ENCODE measurements at regions not wholly inside any gene's neighbourhood (a gene's known extent, or its start where the extent isn't known, plus 50 kb on each side); places are given as distances from the start of the nearest gene placed in this dataset.
"Not testable (repeated sequence)": the region's sequence is repeated elsewhere in the genome, so short reads cannot be mapped to it uniquely, and the experiment has no call there.

DNA sequence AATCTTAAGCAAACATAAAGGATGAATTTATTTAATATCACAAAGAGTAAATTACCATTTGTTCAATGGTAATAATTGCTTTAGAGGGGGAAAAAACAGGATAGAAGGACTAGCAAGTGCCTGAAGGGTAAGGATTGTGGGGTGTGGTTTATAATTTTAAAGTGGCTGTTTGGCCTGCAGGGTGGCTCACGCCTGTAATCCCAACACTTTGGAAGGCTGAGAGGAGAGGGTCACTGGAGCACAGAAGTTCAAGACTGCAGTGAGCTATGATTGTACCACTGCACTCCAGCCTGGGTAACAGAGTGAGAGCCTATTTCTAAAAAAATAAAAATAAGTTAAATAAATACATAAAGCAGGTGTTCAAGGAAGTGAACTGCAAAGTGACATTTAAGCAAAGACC lies 199.9 kb upstream of the AHR start:
- DNase-seq: no peak
- TF ChIP-seq POLR2AphosphoS5 (IDR thresholded peaks at IDR 0.05) (no peak), EP300 (IDR thresholded peaks at IDR 0.05) (no peak), POLR2A (IDR thresholded peaks at IDR 0.05) (no peak), CTCF (IDR thresholded peaks at IDR 0.05) (no peak)
- Histone ChIP-seq H3K4me3 (no peak overlapping the region), H3K4me1 (peaks cover 0 to 13% (median 0%) of the 10 kb centered on the region in 4 donors), H3K36me3 (no peaks in the 10 kb centered on the region), H3K27ac (peak overlapping the region in 2 of 4 donors; percentile 29 to 65), H3K9me3 (no peaks in the 10 kb centered on the region), H3K27me3 (no peaks in the 10 kb centered on the region)
- WGBS, 2 donors: 10 to 61% methylated on average over 1 of the region's 1 CpG
- intact Hi-C loops (cut with DNase I): loop anchor here (10.0 kb wide), 1 partner anchor 206 kb away; no protein-coding TSS in a partner anchor

- H3K9me3 ChIP-seq: no peaks in the 10 kb centered on the region
- H3K4me1 ChIP-seq: peaks cover 0 to 13% (median 0%) of the 10 kb centered on the region in 4 donors
- H3K27ac ChIP-seq: peak overlapping the region in 3 of 4 donors; percentile 29 to 65 (median 54)
- WGBS, 2 donors: 28 to 69% methylated on average over 12 of the region's 12 CpGs
- no peaks in the 10 kb centered on the region for H3K36me3 ChIP-seq
- H3K27me3 ChIP-seq: no peaks in the 10 kb centered on the region
- DNase-seq: peak; percentile 71
- TF ChIP-seq CTCF (IDR thresholded peaks at IDR 0.05) (no peak), POLR2AphosphoS5 (IDR thresholded peaks at IDR 0.05) (peak in 2 of 4 donors; percentile 70 to 71), EP300 (IDR thresholded peaks at IDR 0.05) (peak in 1 of 4 donors; percentile 27), POLR2A (IDR thresholded peaks at IDR 0.05) (no peak)
- intact Hi-C loops (cut with DNase I): loop anchor here (10.0 kb wide), 1 partner anchor 205 kb away; no protein-coding TSS in a partner anchor
- H3K4me3 ChIP-seq: no peak overlapping the region
These were observed 199.1 kb upstream of the AHR start for GRCh38 chr7:17099083-17099973.

GRCh38 chr7:17099974-17100509 lies 198.4 kb upstream of the AHR start:
- DNase-seq, H3K9me3 ChIP-seq, H3K27me3 ChIP-seq, H3K4me3 ChIP-seq, H3K36me3 ChIP-seq: not testable (repeated sequence)
- H3K27ac ChIP-seq: peak overlapping the region in 3 of 4 donors; percentile 29 to 65 (median 54)
- intact Hi-C loops (cut with DNase I): loop anchor here (10.0 kb wide), 1 partner anchor 205 kb away; no protein-coding TSS in a partner anchor
- WGBS, 2 donors: 79 to 91% methylated on average over 2 of the region's 2 CpGs
- H3K4me1 ChIP-seq: peaks cover 0 to 13% (median 0%) of the 10 kb centered on the region in 4 donors

- TF ChIP-seq EP300 (IDR thresholded peaks at IDR 0.05) (no peak), POLR2A (IDR thresholded peaks at IDR 0.05) (no peak)
- H3K4me3 ChIP-seq: no peak overlapping the region
- peaks cover 0 to 13% (median 0%) of the 10 kb centered on the region in 4 donors for H3K4me1 ChIP-seq
- no peaks in the 10 kb centered on the region for H3K36me3 ChIP-seq
- H3K9me3 ChIP-seq: no peaks in the 10 kb centered on the region
- intact Hi-C loops (cut with DNase I): no loop called here
- no peaks in the 10 kb centered on the region for H3K27me3 ChIP-seq
- 97 to 98% methylated on average over 6 of the region's 6 CpGs for WGBS, 2 donors
- H3K27ac ChIP-seq: no peak overlapping the region
- no peak for DNase-seq
These were observed 197.2 kb upstream of the AHR start for GRCh38 chr7:17101207-17101696.

DNA sequence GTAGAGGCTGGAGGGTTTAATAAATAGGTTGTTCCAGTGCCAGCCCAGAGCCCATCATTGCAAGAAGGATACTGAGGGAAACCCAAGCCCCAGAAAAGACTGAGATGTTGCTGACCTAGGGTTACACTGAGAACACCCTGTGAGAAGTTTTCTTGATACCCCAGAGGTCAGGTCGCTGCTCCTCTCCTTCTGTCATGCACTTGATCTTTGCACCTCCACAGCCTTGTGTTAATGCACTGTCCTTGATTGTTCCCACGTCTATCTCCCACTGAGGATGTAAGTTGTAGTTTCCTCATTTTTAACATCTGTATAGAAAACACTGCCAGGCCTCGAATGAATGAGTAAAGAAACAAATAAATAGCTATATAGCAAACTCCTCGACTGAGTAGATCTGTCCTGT lies 195.3 kb upstream of the AHR start:
- H3K27me3 ChIP-seq: no peaks in the 10 kb centered on the region
- H3K4me1 ChIP-seq: peaks cover 0 to 13% (median 0%) of the 10 kb centered on the region in 4 donors
- WGBS, 2 donors: 23 to 56% methylated on average over 4 of the region's 4 CpGs
- no peaks in the 10 kb centered on the region for H3K9me3 ChIP-seq
- DNase-seq: no peak
- intact Hi-C loops (cut with DNase I): no loop called here
- H3K36me3 ChIP-seq: no peaks in the 10 kb centered on the region
- H3K4me3 ChIP-seq: no peak overlapping the region
- TF ChIP-seq CTCF (IDR thresholded peaks at IDR 0.05): no peak
- no peak for TF ChIP-seq POLR2A (IDR thresholded peaks at IDR 0.05)
- no peak for TF ChIP-seq EP300 (IDR thresholded peaks at IDR 0.05)
- TF ChIP-seq POLR2AphosphoS5 (IDR thresholded peaks at IDR 0.05): no peak
- H3K27ac ChIP-seq: no peak overlapping the region

Measured in sigmoid colon (tissue), 6 donors.